ENCODE measurements at regions not wholly inside any gene's neighbourhood (a gene's known extent, or its start where the extent isn't known, plus 50 kb on each side); places are given as distances from the start of the nearest gene placed in this dataset.

DNA sequence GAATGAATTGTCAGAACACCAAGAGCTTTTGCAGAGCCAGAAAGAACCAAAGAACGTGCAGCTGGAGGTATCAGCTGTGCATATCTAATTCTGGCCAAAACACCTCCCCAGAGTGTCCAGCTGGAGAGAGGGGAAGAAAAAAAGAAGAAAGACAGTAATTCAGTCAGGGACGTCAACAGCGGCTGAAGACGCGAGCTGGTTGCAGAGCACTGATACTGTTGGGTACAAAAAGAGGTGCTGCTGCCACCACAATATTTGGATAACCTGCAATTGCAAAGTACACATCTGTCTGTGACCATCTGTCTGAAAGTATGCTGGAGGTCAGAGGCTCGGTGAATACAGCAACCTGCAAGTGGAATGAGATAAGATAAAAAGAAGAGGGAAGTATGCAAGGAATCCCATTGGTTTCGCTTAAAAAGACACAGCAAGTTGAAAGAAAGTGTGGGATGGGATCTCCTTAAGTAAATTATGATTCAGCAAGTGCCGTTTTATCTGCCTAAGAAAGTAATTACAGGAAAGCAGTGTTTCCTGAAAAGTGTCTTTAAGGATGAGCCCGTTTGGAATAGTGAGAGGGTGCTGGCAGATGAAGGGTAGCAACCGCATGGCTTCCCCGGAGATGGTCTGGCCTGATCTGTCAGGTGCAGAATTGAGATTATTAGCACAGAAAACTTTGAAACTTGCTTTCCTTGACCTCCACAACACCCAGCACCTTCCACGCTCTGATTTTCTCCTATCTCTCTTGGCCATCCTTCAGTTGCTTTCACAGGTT is 189.9 kb upstream of the PRDM1 start:
- TF ChIP-seq OVOL3 (tag by site-specific recombination; IDR thresholded peaks at IDR 0.05): no peak
- TF ChIP-seq ZNF274 (IDR thresholded peaks at IDR 0.05; ENCODE audit: low read length): no peak
- no peak for TF ChIP-seq ZNF274 (tag by site-specific recombination; IDR thresholded peaks at IDR 0.05; ENCODE audit: borderline replicate concordance)
- TF ChIP-seq, protein P1, sequence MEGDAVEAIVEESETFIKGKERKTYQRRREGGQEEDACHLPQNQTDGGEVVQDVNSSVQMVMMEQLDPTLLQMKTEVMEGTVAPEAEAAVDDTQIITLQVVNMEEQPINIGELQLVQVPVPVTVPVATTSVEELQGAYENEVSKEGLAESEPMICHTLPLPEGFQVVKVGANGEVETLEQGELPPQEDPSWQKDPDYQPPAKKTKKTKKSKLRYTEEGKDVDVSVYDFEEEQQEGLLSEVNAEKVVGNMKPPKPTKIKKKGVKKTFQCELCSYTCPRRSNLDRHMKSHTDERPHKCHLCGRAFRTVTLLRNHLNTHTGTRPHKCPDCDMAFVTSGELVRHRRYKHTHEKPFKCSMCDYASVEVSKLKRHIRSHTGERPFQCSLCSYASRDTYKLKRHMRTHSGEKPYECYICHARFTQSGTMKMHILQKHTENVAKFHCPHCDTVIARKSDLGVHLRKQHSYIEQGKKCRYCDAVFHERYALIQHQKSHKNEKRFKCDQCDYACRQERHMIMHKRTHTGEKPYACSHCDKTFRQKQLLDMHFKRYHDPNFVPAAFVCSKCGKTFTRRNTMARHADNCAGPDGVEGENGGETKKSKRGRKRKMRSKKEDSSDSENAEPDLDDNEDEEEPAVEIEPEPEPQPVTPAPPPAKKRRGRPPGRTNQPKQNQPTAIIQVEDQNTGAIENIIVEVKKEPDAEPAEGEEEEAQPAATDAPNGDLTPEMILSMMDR (tag by site-specific recombination; IDR thresholded peaks at IDR 0.05): no peak
- no peak for TF ChIP-seq ZNF324 (tag by site-specific recombination; IDR thresholded peaks at IDR 0.05)
- TF ChIP-seq ZBTB48 (tag by site-specific recombination; IDR thresholded peaks at IDR 0.05): no peak
- TF ChIP-seq ZNF571 (tag by site-specific recombination; IDR thresholded peaks at IDR 0.05): no peak
